K562 (cell line): ENCODE measurements at regions not wholly inside any gene's neighbourhood (a gene's known extent, or its start where the extent isn't known, plus 50 kb on each side); places are given as distances from the start of the nearest gene placed in this dataset.

Source experiments
- ATAC-seq: fragments of 200-7000 bp; cut with Tn5 transposase; 3 replicates; pipeline ENCODE4 v1.9.1; 2020; ENCODE audit warnings: moderate library complexity
- BruUV-seq: library from RNA; stranded (reverse); fragments of 400-500 nt; replicated peaks from 2 replicates; lab custom pipeline; 2021; lab: Mats Ljungman, UMichigan
- CTCF ChIA-PET: fragments of 300-600 bp; formaldehyde crosslinking; extraction: SDS; loops from one replicate; lab custom pipeline; 2021; ENCODE audit warnings: low intra/inter-chr PET ratio; lab: Yijun Ruan, JAX
- POLR2A ChIA-PET: fragments of 300-600, 350-650 bp; sonication (Branson Sonifier 250); formaldehyde crosslinking; extraction: SDS; loops from one replicate; lab custom pipeline; 2021; ENCODE audit warnings: antibody characterized with exemption, inconsistent platforms; lab: Yijun Ruan, JAX
- DNase-seq, 4 experiments: peaks; one replicate each; pipeline versions ENCODE4 v3.0.0 to v3.0.0-alpha.2; 2011 to 2018; ENCODE audit warnings: low spot score in 3 of 4, mixed read lengths in 3 of 4; ENCODE audit errors: extremely low read depth in 1 of 4
- FAIRE-seq: peaks from 2 replicates; lab custom pipeline; 2011; peaks lifted over from hg19 to GRCh38; lab: Jason Lieb, UNC
- H2AFZ ChIP-seq: 2 replicates; pipeline ENCODE4 v1.6.0; 2011; ENCODE audit warnings: low read depth, low read length, control low read depth, inconsistent platforms
- H3K27ac ChIP-seq: fragments of 200-600 bp; 3 replicates; pipeline ENCODE4 v1.8.0; 2011; ENCODE audit warnings: low read depth, mild to moderate bottlenecking, control low read depth, inconsistent platforms, low read length, moderate library complexity, mixed read lengths; ENCODE audit errors: extremely low read depth
- H3K27me3 ChIP-seq, 2 experiments: fragments of 300-600 bp in 1 of 2; 2 replicates in 1 of 2; 3 replicates in 1 of 2; pipeline versions ENCODE4 v1.6.0 to v1.8.0; 2011; ENCODE audit warnings: inconsistent platforms in 2 of 2, low read length in 2 of 2, mild to moderate bottlenecking in 1 of 2, mixed read lengths in 1 of 2, moderate library complexity in 1 of 2; ENCODE audit not compliant: control insufficient read depth in 2 of 2, insufficient read depth in 2 of 2
- H3K36me3 ChIP-seq: fragments of 300-600 bp; 3 replicates; pipeline ENCODE4 v1.8.0; 2011; ENCODE audit warnings: mild to moderate bottlenecking, low read length, inconsistent platforms; ENCODE audit not compliant: control insufficient read depth, insufficient read depth
- H3K4me1 ChIP-seq, 2 experiments: fragments of 200-600 bp in 1 of 2; replicated peaks in 1 of 2; 2 replicates in 1 of 2; 3 replicates in 1 of 2; pipeline versions ENCODE4 v1.5.1 to v1.8.0; 2011; ENCODE audit warnings: inconsistent platforms in 2 of 2, low read length in 2 of 2, mild to moderate bottlenecking in 1 of 2, mixed read lengths in 1 of 2, moderate library complexity in 1 of 2; ENCODE audit not compliant: control insufficient read depth in 2 of 2, insufficient read depth in 2 of 2
- H3K4me2 ChIP-seq: 2 replicates; pipeline ENCODE4 v1.6.1; 2011; ENCODE audit warnings: low read length, control low read depth, inconsistent platforms, mixed read lengths; ENCODE audit not compliant: insufficient read depth
- H3K4me3 ChIP-seq: fragments of 200-600 bp; sonication (generic), shearing (Covaris generic); 2 replicates; pipeline ENCODE4 v1.5.1; 2016; ENCODE audit warnings: control low read depth, inconsistent platforms
- H3K79me2 ChIP-seq: fragments of 200-600 bp; 3 replicates; pipeline ENCODE4 v1.8.0; 2011; ENCODE audit warnings: low read length, inconsistent platforms; ENCODE audit not compliant: control insufficient read depth, insufficient read depth
- H3K9ac ChIP-seq, 2 experiments: 2 replicates each; pipeline versions ENCODE4 v1.6.0 to v1.6.1; 2011; ENCODE audit warnings: low read depth in 2 of 2, low read length in 2 of 2, control low read depth in 1 of 2, inconsistent platforms in 1 of 2, mild to moderate bottlenecking in 1 of 2, mixed read lengths in 1 of 2; ENCODE audit not compliant: insufficient read depth in 1 of 2
- H3K9me1 ChIP-seq: one replicate; pipeline ENCODE4 v1.6.0; 2011; ENCODE audit warnings: inconsistent platforms, mild to moderate bottlenecking, low read length, moderate library complexity; ENCODE audit not compliant: control insufficient read depth, insufficient read depth
- H3K9me3 ChIP-seq: replicated peaks from 2 replicates; pipeline ENCODE4 v1.5.1; 2011; ENCODE audit warnings: low read depth, low read length, inconsistent platforms; ENCODE audit not compliant: control insufficient read depth, insufficient read depth
- H4K20me1 ChIP-seq: replicated peaks from 2 replicates; pipeline ENCODE4 v1.6.1; 2011; ENCODE audit warnings: low read length, inconsistent platforms, mixed read lengths; ENCODE audit not compliant: control insufficient read depth, insufficient read depth
- BACH1 ChIP-seq: fragments of 200-800 bp; sonication (Bioruptor generic); IDR thresholded peaks from 2 replicates; pipeline ENCODE4 v1.6.1; 2016; ENCODE audit warnings: missing genetic modification characterization, missing compliant biosample characterization
- CHAMP1 ChIP-seq: fragments of 450-650 bp; IDR thresholded peaks from 2 replicates; pipeline ENCODE4 v1.6.1; 2016; ENCODE audit warnings: mild to moderate bottlenecking
- CHD1 ChIP-seq: fragments of 200-600 bp; sonication (generic); IDR thresholded peaks from one replicate; pipeline ENCODE4 v1.6.1; 2012; ENCODE audit warnings: mild to moderate bottlenecking, moderate library complexity, low read length, inconsistent platforms
- HOMEZ ChIP-seq: fragments of 250-450 bp; sonication (Bioruptor Pico); IDR thresholded peaks from 2 replicates; pipeline ENCODE4 v1.4.0; 2020; ENCODE audit warnings: mild to moderate bottlenecking, moderate library complexity
- NR0B1 ChIP-seq: fragments of 450-650 bp; IDR thresholded peaks from one replicate; pipeline ENCODE4 v1.6.1; 2018; ENCODE audit warnings: mild to moderate bottlenecking, moderate library complexity; ENCODE audit not compliant: partially characterized antibody
- NRF1 ChIP-seq, 2 experiments: fragments of 450-650 bp; IDR thresholded peaks in 1 of 2; conservative IDR thresholded peaks in 1 of 2; 2 replicates each; pipeline ENCODE4 v1.6.1; 2014; ENCODE audit warnings: mild to moderate bottlenecking in 2 of 2
- SRSF7 ChIP-seq: fragments of 200-400 bp; formaldehyde crosslinking; optimal IDR thresholded peaks from 2 replicates; pipeline ENCODE3; 2017; ENCODE audit warnings: mild to moderate bottlenecking, low read depth, low read length
- TEAD2 ChIP-seq: fragments of 450-650 bp; IDR thresholded peaks from 2 replicates; pipeline ENCODE4 v1.6.1; 2016; ENCODE audit warnings: missing genetic modification characterization, control low read depth, missing compliant biosample characterization
- ZBTB17 ChIP-seq: fragments of 450-650 bp; formaldehyde crosslinking; IDR thresholded peaks from 2 replicates; pipeline ENCODE4 v1.4.0; 2020; ENCODE audit warnings: mild to moderate bottlenecking
- ZNF165 ChIP-seq: fragments of 250-450 bp; sonication (Bioruptor Pico); IDR thresholded peaks from 2 replicates; pipeline ENCODE4 v1.4.0; 2020; ENCODE audit warnings: borderline replicate concordance
- ZNF436 ChIP-seq: fragments of 250-450, 450-650 bp; sonication (Bioruptor Pico); formaldehyde crosslinking; IDR thresholded peaks from 2 replicates; pipeline ENCODE4 v1.7.0; 2020; ENCODE audit warnings: mild to moderate bottlenecking
- WGBS: fragments of 100-300 bp; shearing (Covaris generic); methylation state at CpG from one replicate; pipeline ENCODE4 v1.1.6; 2016; ENCODE audit warnings: low coverage, mixed read lengths; ENCODE audit not compliant: insufficient coverage; ENCODE audit errors: missing lambda C conversion rate; 5-methylcytosine and 5-hydroxymethylcytosine counted together
- in situ Hi-C: fragments of 300-500 bp; cut with MboI; formaldehyde crosslinking; loops from 4 replicates; pipeline ENCODE4 v1.15.0; 2018; ENCODE audit warnings: inconsistent platforms, mixed read lengths
- intact Hi-C: fragments of 100-400 bp; cut with micrococcal nuclease; formaldehyde crosslinking; loops from 2 replicates; pipeline ENCODE4 v1.14.2; 2022

- no peaks in the 10 kb centered on the region for H3K9me3 ChIP-seq
- FAIRE-seq (no peak), DNase-seq (peak in 1 of 4 experiments; percentile 8), ATAC-seq (no peak; the same call in 2 of the 3 replicates)
- H3K36me3 ChIP-seq = no peaks in the 10 kb centered on the region
- no peaks in the 10 kb centered on the region for H3K4me1 ChIP-seq
- no peak overlapping the region for H3K27ac ChIP-seq
- CTCF ChIA-PET = no interaction called here
- BruUV-seq = no TSS peak
- TF ChIP-seq NRF1 (conservative IDR thresholded peaks at IDR 0.05 in 1 of 2, IDR thresholded peaks at IDR 0.05 in 1 of 2) (peak; percentile 56 to 69), HOMEZ (CRISPR knock-in tag) (no peak)
- no peak overlapping the region for H3K9ac ChIP-seq
- POLR2A ChIA-PET = interaction anchor here (1.0 kb wide), 1 partner anchor 11 kb away, joined by 3 read pairs; no protein-coding TSS in a partner anchor
- H3K27me3 ChIP-seq = no peaks in the 10 kb centered on the region
- 8% methylated on average over 6 of the region's 6 CpGs for WGBS
- H3K4me2 ChIP-seq = no peak overlapping the region
- H3K9me1 ChIP-seq = no peaks in the 10 kb centered on the region
- no peaks in the 10 kb centered on the region for H3K79me2 ChIP-seq
- H4K20me1 ChIP-seq = no peaks in the 10 kb centered on the region
- H2AFZ ChIP-seq = no peak overlapping the region
- intact Hi-C loops (no loop called here), in situ Hi-C loops (no loop called here)
- no peak overlapping the region for H3K4me3 ChIP-seq
Observed at GRCh38 chr2:41726364-41726763, 321.5 kb upstream of the PKDCC start.

- H3K9ac ChIP-seq = no peak overlapping the region
- H3K27me3 ChIP-seq = no peaks in the 10 kb centered on the region
- no peaks in the 10 kb centered on the region for H3K79me2 ChIP-seq
- BruUV-seq = no TSS peak
- no peak overlapping the region for H3K27ac ChIP-seq
- H3K4me1 ChIP-seq = no peaks in the 10 kb centered on the region
- no peak overlapping the region for H2AFZ ChIP-seq
- ATAC-seq (no peak), DNase-seq (no peak), FAIRE-seq (no peak)
- H3K9me3 ChIP-seq = no peaks in the 10 kb centered on the region
- POLR2A ChIA-PET = interaction anchor here (0.5 kb wide), 1 partner anchor 16 kb away, joined by 3 read pairs; no protein-coding TSS in a partner anchor
- in situ Hi-C loops = no loop called here
- intact Hi-C loops = no loop called here
- no peaks in the 10 kb centered on the region for H4K20me1 ChIP-seq
- no peaks in the 10 kb centered on the region for H3K36me3 ChIP-seq
- H3K4me3 ChIP-seq = no peak overlapping the region
- no peaks in the 10 kb centered on the region for H3K9me1 ChIP-seq
- H3K4me2 ChIP-seq = no peak overlapping the region
- CTCF ChIA-PET = no interaction called here
- WGBS = 0% methylated on average over 2 of the region's 2 CpGs
- TF ChIP-seq NR0B1 = no peak
- TF ChIP-seq TEAD2 = peak; percentile 44; the same call in 1 of the 2 replicates
- TF ChIP-seq ZNF165 = 0 out of 2 replicates have a peak, but pooled peaks have one; percentile 36
- TF ChIP-seq ZNF436 (CRISPR knock-in tag) = no peak
- no peak for TF ChIP-seq CHAMP1
- no peak for TF ChIP-seq CHD1
- peak; percentile 66 for TF ChIP-seq BACH1
- peak; percentile 77; the same call in 1 of the 2 replicates for TF ChIP-seq ZBTB17 (CRISPR knock-in tag)
- no peak for TF ChIP-seq SRSF7
Observed at GRCh38 chr2:41727152-41727551, 320.7 kb upstream of the PKDCC start.
